GM23338 (cell line): ENCODE measurements at regions not wholly inside any gene's neighbourhood (a gene's known extent, or its start where the extent isn't known, plus 50 kb on each side); places are given as distances from the start of the nearest gene placed in this dataset.

ENCODE experiments used
- CREB1 ChIP-seq: fragments of 250-450 bp; sonication (Bioruptor Pico); IDR thresholded peaks from 2 replicates; pipeline ENCODE4 v1.5.0; 2020; ENCODE audit warnings: low read depth, mild to moderate bottlenecking, moderate library complexity
- EZH2 ChIP-seq: fragments of 200-600 bp; sonication (generic); IDR thresholded peaks from one replicate; pipeline ENCODE4 v1.8.0; 2017; ENCODE audit warnings: antibody characterized with exemption, mild to moderate bottlenecking, low read depth; ENCODE audit not compliant: unreplicated experiment
- EZH2phosphoT487 ChIP-seq: fragments of 200-600 bp; sonication (generic); IDR thresholded peaks from one replicate; pipeline ENCODE4 v1.8.1; 2018; ENCODE audit warnings: antibody characterized with exemption; ENCODE audit not compliant: unreplicated experiment
- JUNB ChIP-seq: IDR thresholded peaks from one replicate; pipeline ENCODE4 v1.6.1; 2016; ENCODE audit warnings: antibody characterized with exemption; ENCODE audit not compliant: unreplicated experiment
- NANOG ChIP-seq: IDR thresholded peaks from 2 replicates; pipeline ENCODE4 v1.6.1; 2016; ENCODE audit warnings: antibody characterized with exemption, borderline replicate concordance
- POLR2AphosphoS5 ChIP-seq: IDR thresholded peaks from 2 replicates; pipeline ENCODE4 v1.6.1; 2016; ENCODE audit warnings: antibody characterized with exemption, low read depth
- REST ChIP-seq: IDR thresholded peaks from one replicate; pipeline ENCODE4 v1.6.1; 2018; ENCODE audit warnings: antibody characterized with exemption; ENCODE audit not compliant: unreplicated experiment
- STAT1 ChIP-seq: IDR thresholded peaks from one replicate; pipeline ENCODE4 v1.6.1; 2016; ENCODE audit warnings: antibody characterized with exemption; ENCODE audit not compliant: unreplicated experiment
- ZNF114 ChIP-seq: fragments of 250-450 bp; sonication (Bioruptor Pico); IDR thresholded peaks from 2 replicates; pipeline ENCODE4 v1.5.0; 2020; ENCODE audit warnings: mild to moderate bottlenecking, moderate library complexity
- ZNF331 ChIP-seq: fragments of 250-450 bp; sonication (Bioruptor Pico); IDR thresholded peaks from 2 replicates; pipeline ENCODE4 v1.5.0; 2020; ENCODE audit warnings: low read depth, mild to moderate bottlenecking, moderate library complexity
- TF ChIP-seq, protein P1 (sequence below), 2 experiments: fragments of 200-600 bp in 1 of 2; sonication (generic) in 1 of 2; conservative IDR thresholded peaks; 2 replicates each; pipeline versions ENCODE4 v1.5.1 to v1.6.1; 2016 to 2017; ENCODE audit warnings: antibody characterized with exemption in 2 of 2, low read depth in 2 of 2, mild to moderate bottlenecking in 2 of 2, moderate library complexity in 1 of 2
- TF ChIP-seq, protein P2 (sequence below): fragments of 250-450 bp; sonication (Bioruptor Pico); IDR thresholded peaks from 2 replicates; pipeline ENCODE4 v1.5.0; 2020; ENCODE audit warnings: mild to moderate bottlenecking, moderate library complexity

- TF ChIP-seq, protein P1, sequence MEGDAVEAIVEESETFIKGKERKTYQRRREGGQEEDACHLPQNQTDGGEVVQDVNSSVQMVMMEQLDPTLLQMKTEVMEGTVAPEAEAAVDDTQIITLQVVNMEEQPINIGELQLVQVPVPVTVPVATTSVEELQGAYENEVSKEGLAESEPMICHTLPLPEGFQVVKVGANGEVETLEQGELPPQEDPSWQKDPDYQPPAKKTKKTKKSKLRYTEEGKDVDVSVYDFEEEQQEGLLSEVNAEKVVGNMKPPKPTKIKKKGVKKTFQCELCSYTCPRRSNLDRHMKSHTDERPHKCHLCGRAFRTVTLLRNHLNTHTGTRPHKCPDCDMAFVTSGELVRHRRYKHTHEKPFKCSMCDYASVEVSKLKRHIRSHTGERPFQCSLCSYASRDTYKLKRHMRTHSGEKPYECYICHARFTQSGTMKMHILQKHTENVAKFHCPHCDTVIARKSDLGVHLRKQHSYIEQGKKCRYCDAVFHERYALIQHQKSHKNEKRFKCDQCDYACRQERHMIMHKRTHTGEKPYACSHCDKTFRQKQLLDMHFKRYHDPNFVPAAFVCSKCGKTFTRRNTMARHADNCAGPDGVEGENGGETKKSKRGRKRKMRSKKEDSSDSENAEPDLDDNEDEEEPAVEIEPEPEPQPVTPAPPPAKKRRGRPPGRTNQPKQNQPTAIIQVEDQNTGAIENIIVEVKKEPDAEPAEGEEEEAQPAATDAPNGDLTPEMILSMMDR (conservative IDR thresholded peaks at IDR 0.05; ENCODE audit: low read depth in 2 of 2) = no peak
- no peak for TF ChIP-seq EZH2phosphoT487
- TF ChIP-seq EZH2 = no peak
- no peak for TF ChIP-seq POLR2AphosphoS5
- TF ChIP-seq STAT1 = no peak
- TF ChIP-seq REST = no peak
- TF ChIP-seq JUNB = no peak
- TF ChIP-seq, protein P2, sequence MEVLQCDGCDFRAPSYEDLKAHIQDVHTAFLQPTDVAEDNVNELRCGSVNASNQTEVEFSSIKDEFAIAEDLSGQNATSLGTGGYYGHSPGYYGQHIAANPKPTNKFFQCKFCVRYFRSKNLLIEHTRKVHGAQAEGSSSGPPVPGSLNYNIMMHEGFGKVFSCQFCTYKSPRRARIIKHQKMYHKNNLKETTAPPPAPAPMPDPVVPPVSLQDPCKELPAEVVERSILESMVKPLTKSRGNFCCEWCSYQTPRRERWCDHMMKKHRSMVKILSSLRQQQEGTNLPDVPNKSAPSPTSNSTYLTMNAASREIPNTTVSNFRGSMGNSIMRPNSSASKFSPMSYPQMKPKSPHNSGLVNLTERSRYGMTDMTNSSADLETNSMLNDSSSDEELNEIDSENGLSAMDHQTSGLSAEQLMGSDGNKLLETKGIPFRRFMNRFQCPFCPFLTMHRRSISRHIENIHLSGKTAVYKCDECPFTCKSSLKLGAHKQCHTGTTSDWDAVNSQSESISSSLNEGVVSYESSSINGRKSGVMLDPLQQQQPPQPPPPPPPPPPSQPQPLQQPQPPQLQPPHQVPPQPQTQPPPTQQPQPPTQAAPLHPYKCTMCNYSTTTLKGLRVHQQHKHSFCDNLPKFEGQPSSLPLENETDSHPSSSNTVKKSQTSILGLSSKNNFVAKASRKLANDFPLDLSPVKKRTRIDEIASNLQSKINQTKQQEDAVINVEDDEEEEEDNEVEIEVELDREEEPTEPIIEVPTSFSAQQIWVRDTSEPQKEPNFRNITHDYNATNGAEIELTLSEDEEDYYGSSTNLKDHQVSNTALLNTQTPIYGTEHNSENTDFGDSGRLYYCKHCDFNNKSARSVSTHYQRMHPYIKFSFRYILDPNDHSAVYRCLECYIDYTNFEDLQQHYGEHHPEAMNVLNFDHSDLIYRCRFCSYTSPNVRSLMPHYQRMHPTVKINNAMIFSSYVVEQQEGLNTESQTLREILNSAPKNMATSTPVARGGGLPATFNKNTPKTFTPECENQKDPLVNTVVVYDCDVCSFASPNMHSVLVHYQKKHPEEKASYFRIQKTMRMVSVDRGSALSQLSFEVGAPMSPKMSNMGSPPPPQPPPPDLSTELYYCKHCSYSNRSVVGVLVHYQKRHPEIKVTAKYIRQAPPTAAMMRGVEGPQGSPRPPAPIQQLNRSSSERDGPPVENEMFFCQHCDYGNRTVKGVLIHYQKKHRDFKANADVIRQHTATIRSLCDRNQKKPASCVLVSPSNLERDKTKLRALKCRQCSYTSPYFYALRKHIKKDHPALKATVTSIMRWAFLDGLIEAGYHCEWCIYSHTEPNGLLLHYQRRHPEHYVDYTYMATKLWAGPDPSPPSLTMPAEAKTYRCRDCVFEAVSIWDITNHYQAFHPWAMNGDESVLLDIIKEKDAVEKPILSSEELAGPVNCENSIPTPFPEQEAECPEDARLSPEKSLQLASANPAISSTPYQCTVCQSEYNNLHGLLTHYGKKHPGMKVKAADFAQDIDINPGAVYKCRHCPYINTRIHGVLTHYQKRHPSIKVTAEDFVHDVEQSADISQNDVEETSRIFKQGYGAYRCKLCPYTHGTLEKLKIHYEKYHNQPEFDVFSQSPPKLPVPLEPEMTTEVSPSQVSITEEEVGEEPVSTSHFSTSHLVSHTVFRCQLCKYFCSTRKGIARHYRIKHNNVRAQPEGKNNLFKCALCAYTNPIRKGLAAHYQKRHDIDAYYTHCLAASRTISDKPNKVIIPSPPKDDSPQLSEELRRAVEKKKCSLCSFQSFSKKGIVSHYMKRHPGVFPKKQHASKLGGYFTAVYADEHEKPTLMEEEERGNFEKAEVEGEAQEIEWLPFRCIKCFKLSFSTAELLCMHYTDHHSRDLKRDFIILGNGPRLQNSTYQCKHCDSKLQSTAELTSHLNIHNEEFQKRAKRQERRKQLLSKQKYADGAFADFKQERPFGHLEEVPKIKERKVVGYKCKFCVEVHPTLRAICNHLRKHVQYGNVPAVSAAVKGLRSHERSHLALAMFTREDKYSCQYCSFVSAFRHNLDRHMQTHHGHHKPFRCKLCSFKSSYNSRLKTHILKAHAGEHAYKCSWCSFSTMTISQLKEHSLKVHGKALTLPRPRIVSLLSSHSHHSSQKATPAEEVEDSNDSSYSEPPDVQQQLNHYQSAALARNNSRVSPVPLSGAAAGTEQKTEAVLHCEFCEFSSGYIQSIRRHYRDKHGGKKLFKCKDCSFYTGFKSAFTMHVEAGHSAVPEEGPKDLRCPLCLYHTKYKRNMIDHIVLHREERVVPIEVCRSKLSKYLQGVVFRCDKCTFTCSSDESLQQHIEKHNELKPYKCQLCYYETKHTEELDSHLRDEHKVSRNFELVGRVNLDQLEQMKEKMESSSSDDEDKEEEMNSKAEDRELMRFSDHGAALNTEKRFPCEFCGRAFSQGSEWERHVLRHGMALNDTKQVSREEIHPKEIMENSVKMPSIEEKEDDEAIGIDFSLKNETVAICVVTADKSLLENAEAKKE (CRISPR knock-in tag) = no peak
- TF ChIP-seq ZNF114 = no peak
- no peak for TF ChIP-seq NANOG
- no peak for TF ChIP-seq CREB1 (CRISPR knock-in tag)
- no peak for TF ChIP-seq ZNF331 (CRISPR knock-in tag)
These were observed 89.4 kb upstream of the MYL10 start for GRCh38 chr7:101718363-101719122.
